ENCODE measurements at regions not wholly inside any gene's neighbourhood (a gene's known extent, or its start where the extent isn't known, plus 50 kb on each side); places are given as distances from the start of the nearest gene placed in this dataset.

DNA sequence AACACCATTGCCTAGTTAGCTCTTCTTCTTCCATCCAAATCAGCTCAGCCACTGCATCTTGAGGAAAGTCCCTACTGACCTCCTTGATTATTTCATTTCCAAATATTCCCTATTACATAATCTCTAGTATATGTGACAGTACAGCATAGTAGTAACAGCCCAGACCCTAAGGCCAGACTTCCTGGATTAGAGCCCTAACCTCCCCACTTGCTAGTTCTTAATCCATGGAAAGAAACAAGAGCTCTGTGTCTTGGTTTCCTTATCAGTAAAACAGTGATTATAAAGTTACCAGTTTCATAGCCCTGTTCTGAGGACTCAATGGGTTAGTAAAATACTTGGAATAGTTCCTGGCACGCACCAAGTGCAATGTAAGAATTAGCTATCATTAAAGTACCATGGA, 153.0 kb downstream of the RAP2A start:
- TF ChIP-seq, protein P1, sequence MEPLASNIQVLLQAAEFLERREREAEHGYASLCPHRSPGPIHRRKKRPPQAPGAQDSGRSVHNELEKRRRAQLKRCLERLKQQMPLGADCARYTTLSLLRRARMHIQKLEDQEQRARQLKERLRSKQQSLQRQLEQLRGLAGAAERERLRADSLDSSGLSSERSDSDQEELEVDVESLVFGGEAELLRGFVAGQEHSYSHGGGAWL (CRISPR knock-in tag; IDR thresholded peaks at IDR 0.05) = no peak
- TF ChIP-seq, protein P2, sequence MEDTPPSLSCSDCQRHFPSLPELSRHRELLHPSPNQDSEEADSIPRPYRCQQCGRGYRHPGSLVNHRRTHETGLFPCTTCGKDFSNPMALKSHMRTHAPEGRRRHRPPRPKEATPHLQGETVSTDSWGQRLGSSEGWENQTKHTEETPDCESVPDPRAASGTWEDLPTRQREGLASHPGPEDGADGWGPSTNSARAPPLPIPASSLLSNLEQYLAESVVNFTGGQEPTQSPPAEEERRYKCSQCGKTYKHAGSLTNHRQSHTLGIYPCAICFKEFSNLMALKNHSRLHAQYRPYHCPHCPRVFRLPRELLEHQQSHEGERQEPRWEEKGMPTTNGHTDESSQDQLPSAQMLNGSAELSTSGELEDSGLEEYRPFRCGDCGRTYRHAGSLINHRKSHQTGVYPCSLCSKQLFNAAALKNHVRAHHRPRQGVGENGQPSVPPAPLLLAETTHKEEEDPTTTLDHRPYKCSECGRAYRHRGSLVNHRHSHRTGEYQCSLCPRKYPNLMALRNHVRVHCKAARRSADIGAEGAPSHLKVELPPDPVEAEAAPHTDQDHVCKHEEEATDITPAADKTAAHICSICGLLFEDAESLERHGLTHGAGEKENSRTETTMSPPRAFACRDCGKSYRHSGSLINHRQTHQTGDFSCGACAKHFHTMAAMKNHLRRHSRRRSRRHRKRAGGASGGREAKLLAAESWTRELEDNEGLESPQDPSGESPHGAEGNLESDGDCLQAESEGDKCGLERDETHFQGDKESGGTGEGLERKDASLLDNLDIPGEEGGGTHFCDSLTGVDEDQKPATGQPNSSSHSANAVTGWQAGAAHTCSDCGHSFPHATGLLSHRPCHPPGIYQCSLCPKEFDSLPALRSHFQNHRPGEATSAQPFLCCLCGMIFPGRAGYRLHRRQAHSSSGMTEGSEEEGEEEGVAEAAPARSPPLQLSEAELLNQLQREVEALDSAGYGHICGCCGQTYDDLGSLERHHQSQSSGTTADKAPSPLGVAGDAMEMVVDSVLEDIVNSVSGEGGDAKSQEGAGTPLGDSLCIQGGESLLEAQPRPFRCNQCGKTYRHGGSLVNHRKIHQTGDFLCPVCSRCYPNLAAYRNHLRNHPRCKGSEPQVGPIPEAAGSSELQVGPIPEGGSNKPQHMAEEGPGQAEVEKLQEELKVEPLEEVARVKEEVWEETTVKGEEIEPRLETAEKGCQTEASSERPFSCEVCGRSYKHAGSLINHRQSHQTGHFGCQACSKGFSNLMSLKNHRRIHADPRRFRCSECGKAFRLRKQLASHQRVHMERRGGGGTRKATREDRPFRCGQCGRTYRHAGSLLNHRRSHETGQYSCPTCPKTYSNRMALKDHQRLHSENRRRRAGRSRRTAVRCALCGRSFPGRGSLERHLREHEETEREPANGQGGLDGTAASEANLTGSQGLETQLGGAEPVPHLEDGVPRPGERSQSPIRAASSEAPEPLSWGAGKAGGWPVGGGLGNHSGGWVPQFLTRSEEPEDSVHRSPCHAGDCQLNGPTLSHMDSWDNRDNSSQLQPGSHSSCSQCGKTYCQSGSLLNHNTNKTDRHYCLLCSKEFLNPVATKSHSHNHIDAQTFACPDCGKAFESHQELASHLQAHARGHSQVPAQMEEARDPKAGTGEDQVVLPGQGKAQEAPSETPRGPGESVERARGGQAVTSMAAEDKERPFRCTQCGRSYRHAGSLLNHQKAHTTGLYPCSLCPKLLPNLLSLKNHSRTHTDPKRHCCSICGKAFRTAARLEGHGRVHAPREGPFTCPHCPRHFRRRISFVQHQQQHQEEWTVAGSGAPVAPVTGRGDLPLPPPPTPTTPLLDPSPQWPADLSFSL (CRISPR knock-in tag; IDR thresholded peaks at IDR 0.05) = no peak
- TF ChIP-seq REL (CRISPR knock-in tag; conservative IDR thresholded peaks at IDR 0.05) = no peak
